ENCODE measurements at regions not wholly inside any gene's neighbourhood (a gene's known extent, or its start where the extent isn't known, plus 50 kb on each side); places are given as distances from the start of the nearest gene placed in this dataset.
A peak's percentile ranks its signal among the peaks of the same experiment; 100 is the strongest.

GRCh38 chr3:10700821-10701220, 115.2 kb upstream of the SLC6A11 start:
- DNase-seq (ENCODE audit: low read depth, low spot score): no peak
- TF ChIP-seq, protein P1, sequence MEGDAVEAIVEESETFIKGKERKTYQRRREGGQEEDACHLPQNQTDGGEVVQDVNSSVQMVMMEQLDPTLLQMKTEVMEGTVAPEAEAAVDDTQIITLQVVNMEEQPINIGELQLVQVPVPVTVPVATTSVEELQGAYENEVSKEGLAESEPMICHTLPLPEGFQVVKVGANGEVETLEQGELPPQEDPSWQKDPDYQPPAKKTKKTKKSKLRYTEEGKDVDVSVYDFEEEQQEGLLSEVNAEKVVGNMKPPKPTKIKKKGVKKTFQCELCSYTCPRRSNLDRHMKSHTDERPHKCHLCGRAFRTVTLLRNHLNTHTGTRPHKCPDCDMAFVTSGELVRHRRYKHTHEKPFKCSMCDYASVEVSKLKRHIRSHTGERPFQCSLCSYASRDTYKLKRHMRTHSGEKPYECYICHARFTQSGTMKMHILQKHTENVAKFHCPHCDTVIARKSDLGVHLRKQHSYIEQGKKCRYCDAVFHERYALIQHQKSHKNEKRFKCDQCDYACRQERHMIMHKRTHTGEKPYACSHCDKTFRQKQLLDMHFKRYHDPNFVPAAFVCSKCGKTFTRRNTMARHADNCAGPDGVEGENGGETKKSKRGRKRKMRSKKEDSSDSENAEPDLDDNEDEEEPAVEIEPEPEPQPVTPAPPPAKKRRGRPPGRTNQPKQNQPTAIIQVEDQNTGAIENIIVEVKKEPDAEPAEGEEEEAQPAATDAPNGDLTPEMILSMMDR (IDR thresholded peaks at IDR 0.05; ENCODE audit: low read depth, low read length): no peak
- H3K4me3 ChIP-seq (ENCODE audit: low read depth, low read length): no peak overlapping the region
- in situ Hi-C loops (cut with HindIII; ENCODE audit: low sequenced_read_pairs): no loop called here

DNA sequence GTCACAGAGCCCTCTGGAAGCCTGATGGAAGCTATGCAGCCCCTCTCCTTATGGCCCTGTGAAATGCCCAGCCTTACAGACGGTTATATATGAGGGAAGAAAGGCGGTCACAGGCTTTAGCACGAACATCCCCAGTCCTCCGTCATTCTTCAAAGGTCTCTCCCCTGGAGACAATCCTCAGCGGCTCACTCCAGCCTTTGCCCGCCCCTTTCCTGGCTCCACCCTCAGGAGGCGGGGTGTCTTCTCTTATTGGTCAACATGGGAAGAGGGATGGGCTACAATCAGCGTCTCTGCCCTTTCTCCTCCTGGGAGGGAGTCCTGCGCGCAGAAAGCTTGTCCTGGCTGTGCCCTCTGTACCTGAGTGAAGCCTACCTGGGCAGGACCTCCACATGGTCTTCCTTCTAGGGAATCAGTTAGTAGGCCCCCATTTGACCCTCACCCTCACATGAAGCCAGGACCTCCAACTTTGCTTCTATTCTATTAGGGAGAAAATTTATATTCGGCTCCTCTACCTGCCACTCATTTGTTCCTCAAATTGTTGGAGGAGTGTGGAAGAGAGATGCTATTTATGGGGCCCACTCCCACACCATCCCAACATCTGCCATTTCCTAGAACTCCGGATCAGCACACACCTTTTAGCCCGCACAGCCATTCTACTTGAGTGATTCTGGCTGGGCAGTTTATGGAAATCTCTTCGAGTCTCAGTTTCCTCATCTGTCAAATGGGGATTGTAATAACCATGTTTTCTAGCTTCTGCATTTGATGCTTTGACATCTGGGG, 112.9 kb upstream of the SLC6A11 start:
- no peak overlapping the region for H3K4me3 ChIP-seq (ENCODE audit: low read depth, low read length)
- TF ChIP-seq, protein P1 (IDR thresholded peaks at IDR 0.05; ENCODE audit: low read depth, low read length): no peak
- DNase-seq (ENCODE audit: low read depth, low spot score): no peak
- in situ Hi-C loops (cut with HindIII; ENCODE audit: low sequenced_read_pairs): no loop called here

DNA sequence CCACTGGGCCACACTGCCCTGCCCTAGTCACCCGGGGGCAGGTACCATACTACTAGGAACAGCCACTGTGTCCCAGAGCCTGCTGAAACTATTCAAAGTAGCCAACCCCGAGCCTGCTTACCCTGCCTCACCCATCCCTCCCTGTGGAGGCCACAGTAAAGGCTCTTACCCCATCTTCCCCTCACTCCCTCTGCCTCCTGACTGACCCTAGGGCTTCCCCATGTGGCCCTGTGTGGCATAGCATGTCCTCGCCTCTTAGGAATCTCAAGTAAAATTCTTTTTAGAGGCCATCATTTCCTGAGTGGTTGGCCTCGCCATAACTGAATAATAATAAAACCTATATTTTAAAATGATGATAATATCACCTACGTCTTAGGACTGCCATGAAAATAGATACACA, 112.2 kb upstream of the SLC6A11 start:
- TF ChIP-seq, protein P1 (IDR thresholded peaks at IDR 0.05; ENCODE audit: low read depth, low read length): peak; percentile 43
- in situ Hi-C loops (cut with HindIII; ENCODE audit: low sequenced_read_pairs): no loop called here
- peak; percentile 14 for DNase-seq (ENCODE audit: low read depth, low spot score)
- no peak overlapping the region for H3K4me3 ChIP-seq (ENCODE audit: low read depth, low read length)

GRCh38 chr3:10706156-10706739, 109.8 kb upstream of the SLC6A11 start:
- no peak for DNase-seq (ENCODE audit: low read depth, low spot score)
- in situ Hi-C loops (cut with HindIII; ENCODE audit: low sequenced_read_pairs): no loop called here
- TF ChIP-seq, protein P1 (IDR thresholded peaks at IDR 0.05; ENCODE audit: low read depth, low read length): peak; percentile 3
- H3K4me3 ChIP-seq (ENCODE audit: low read depth, low read length): no peak overlapping the region

DNA sequence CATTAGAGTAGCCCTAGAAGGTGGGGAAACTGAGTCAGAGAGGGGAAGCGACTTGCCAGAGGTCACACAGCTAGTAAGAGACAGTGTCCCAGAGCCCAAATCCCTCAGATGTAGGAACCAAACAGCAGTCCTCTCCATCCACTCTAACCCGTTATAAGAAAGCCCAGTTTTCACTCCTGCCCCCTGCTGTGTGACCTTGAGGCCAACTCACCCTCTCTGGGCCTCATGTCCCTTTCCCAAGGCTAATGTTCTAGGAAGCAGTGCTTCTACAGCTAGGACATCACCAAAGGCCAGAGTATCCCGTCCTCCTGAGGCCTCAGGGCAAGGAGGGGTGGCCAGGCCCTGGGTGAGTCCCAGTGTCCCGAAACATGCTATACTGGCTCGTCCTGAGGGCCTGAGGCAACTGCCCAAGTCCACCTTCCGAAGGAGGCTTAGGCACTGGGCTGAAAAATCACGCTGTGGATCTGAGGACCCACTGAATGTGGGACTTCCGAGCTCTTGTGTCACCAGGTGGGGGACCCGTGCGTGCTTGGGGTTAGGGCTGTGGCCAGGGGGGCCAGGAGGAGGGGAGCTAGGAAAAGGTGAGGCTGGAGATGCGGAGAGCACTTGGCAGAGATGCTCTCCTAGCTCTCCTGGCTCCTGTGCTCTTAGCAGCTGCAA, 109.2 kb upstream of the SLC6A11 start:
- no peak for DNase-seq (ENCODE audit: low read depth, low spot score)
- no peak overlapping the region for H3K4me3 ChIP-seq (ENCODE audit: low read depth, low read length)
- TF ChIP-seq, protein P1 (IDR thresholded peaks at IDR 0.05; ENCODE audit: low read depth, low read length): no peak
- in situ Hi-C loops (cut with HindIII; ENCODE audit: low sequenced_read_pairs): no loop called here

- no peak for DNase-seq (ENCODE audit: low read depth, low spot score)
- TF ChIP-seq, protein P1 (IDR thresholded peaks at IDR 0.05; ENCODE audit: low read depth, low read length): no peak
- H3K4me3 ChIP-seq (ENCODE audit: low read depth, low read length): no peak overlapping the region
- in situ Hi-C loops (cut with HindIII; ENCODE audit: low sequenced_read_pairs): no loop called here
Measured at GRCh38 chr3:10707400-10708215, 108.4 kb upstream of the SLC6A11 start.
